ENCODE measurements at regions not wholly inside any gene's neighbourhood (a gene's known extent, or its start where the extent isn't known, plus 50 kb on each side); places are given as distances from the start of the nearest gene placed in this dataset.

DNA sequence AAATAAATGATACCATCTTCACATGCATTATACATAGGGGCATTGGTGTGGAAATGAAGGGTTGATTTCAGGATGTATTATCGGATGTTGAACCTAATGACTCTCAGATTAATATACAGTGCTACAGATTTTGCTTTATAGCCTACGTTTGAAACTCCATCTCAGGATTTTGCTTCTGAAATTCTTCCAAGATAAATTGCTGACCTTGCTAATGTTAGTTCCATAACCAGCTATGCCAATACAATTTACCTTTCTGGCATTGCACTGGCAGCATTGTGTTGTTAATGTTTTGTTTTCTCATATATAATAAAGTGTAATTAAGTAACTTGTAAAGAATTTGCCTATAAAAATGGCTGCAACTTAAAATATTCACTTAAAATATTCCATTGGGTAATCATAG lies 350.1 kb downstream of the CHRM3 start:
- DNase-seq, result no peak

DNA sequence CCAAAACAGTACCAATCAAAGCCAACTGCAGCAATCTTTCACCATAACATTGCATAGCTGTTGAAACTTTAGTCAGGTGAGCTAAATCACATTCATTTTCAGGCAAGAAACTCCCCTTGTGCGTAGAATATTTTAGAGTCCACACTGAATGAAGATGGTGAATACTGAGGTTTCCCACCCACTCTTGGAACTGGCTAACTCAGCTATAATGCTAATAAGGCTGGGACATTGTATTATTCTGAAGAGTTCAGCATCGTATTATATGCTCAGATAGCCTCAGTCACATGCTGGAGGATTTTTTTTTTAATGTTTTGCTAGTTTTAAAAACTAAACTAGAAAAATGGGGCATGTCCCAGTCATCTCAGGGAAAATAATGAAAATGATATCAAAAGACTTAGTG lies 352.3 kb upstream of the FMN2 start:
- DNase-seq, result no peak

GRCh38 chr1:239739919-239740318 lies 351.8 kb upstream of the FMN2 start:
- no peak for DNase-seq

GRCh38 chr1:239742416-239743109 lies 349.1 kb upstream of the FMN2 start:
- DNase-seq, result no peak

GRCh38 chr1:239744851-239745250 lies 346.8 kb upstream of the FMN2 start:
- DNase-seq, result no peak

GRCh38 chr1:239755107-239755912 lies 336.4 kb upstream of the FMN2 start:
- no peak for DNase-seq

GRCh38 chr1:239757716-239758115 lies 334.0 kb upstream of the FMN2 start:
- DNase-seq, result no peak

DNA sequence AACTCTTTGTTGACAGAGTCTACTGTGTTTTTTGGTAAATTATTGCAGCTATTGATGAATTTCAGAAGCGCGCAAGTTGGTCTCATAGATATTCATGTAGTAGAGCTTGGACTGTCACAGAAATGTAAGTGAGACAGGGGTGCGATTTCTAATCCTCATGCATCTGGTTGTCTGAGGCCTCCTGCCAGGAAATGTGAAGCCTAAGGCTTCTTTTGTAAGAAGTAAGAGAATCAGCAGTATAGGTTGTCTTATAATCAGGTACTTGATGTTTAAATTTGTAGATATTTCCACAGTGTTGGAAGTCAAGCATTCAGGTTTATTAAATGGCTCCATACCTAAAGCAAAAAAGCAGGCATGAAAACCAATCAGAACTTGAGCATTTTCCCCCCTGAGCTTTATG lies 332.9 kb upstream of the FMN2 start:
- DNase-seq, result no peak

DNA sequence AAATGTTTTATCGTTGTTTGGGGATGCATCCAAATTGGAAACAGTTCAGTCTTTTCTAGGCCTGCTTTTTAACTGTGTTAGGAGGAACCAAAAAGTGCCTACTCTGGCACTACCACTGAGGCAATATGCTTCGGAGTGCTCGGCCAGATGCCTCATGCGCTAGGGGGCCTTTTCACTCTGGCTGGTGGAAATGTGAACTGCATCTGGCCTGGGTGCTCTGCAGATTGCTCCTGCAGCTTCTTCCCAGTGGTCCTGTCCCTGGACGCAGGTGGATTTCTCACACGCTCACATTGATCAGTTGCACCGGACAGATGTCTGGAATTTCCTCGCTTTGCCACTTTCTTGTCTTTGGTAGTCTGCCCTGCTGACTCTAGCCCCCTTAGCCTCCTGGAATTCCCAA lies 330.2 kb upstream of the FMN2 start:
- no peak for DNase-seq

GRCh38 chr1:239763850-239764249 lies 327.8 kb upstream of the FMN2 start:
- DNase-seq, result no peak

DNA sequence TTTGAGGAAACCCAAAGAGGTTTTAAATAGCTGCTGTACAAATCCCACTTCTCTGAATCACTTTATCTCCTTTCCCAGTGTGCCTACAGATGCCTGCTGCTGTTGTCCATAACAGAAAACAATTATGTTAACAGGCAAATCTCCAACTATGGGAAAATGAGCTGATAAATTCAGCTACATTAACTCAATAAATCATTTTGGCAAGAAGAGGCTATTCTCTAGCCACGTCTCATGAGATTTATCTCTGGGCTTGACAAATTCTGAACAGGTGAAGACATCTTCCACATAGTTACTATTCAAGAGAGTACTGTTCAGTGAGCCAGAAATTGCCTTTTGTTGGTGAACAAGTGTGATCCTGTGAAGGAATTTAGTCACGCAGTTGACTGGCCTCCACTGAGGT lies 327.1 kb upstream of the FMN2 start:
- DNase-seq, result no peak

GRCh38 chr1:239765163-239765562 lies 326.5 kb upstream of the FMN2 start:
- DNase-seq, result no peak

DNA sequence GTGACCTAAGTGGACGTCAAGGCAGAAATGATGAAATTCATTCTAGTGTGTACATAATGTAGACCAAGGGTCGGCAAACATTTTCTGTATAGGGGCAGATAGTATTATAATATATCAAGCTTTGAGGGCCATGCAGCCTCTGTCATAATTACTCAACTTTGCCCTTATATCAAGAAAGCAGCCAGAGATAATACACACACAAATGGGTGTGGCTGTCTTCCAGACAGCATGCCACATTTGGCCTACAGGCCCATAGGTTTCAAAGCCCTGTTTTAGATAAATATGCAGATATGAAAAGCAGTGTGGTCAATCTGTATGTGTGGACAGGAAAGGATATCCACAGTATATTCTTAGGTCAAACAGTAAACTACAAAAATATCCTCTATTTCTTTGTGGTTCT lies 320.1 kb upstream of the FMN2 start:
- DNase-seq, result no peak

DNA sequence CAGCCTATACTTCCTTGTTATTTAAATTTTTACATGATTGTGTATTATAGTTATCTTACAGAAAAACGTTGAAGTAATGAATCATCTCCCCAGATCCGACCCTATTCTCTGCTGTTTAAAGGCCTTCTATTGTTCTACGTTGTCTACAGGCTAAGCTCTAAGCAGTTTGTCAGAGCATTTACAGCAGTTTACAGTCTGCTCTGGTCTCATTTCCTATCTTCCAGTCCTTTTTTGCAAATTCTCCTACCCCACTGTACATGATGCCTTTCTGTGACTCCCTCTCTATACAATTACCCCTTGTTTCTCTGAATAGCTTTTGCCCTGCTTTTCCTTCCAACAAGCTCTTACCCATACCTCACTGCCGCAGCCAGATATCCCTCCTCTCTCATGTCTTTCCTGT lies 319.2 kb upstream of the FMN2 start:
- no peak for DNase-seq

GRCh38 chr1:239775466-239775865 lies 316.2 kb upstream of the FMN2 start:
- no peak for DNase-seq

DNA sequence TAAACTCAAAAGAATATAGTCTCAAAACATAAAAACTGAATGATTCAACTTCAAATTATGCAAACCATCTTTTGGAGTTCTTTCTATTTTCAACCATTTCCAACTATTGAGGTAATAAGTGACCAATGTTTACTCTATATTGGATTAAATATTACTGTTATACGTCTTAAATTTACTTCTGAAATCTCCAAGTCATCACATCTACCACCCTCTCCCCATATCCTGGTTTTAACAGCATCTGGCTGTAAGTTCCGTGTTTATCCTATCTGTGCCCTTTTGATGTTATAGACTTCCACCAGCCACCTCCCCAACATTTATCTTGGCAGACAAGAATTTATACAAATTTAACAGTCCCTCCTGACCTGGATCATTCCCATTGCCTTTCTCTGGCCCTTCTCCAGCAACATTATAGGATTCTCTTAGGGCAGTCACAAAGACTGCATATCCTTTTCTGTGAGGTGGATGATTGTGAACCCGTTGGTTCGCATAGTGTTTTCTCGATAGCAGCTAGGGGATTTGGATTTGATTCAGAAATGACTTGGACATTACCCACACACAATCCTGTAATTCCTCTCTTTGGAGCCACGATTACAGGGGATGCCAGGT lies 313.4 kb upstream of the FMN2 start:
- no peak for DNase-seq

GRCh38 chr1:239779962-239780361 lies 311.7 kb upstream of the FMN2 start:
- DNase-seq, result no peak

GRCh38 chr1:239784896-239785295 lies 306.8 kb upstream of the FMN2 start:
- DNase-seq, result no peak

GRCh38 chr1:239785576-239785975 lies 306.1 kb upstream of the FMN2 start:
- no peak for DNase-seq

DNA sequence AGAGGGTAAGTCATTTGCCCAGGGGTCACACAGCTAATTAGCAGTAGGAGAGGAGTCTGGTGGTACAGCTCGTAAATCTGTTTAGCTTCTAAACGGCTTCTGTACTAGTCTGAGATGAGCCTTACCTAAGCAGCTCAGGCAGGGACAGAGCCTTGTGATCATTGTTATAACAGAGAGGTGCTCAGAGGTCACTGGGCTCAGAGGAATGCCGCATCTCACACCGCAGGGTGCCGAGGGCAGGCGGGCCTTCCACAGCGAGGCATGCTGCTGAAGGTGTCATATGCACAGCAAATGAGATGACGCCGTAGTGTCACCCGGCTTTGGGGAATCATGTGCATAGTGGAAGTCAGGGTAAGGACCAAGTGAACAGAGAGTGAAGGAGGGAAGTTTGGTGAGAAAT lies 305.2 kb upstream of the FMN2 start:
- DNase-seq, result no peak

GRCh38 chr1:239792157-239792556 lies 299.5 kb upstream of the FMN2 start:
- DNase-seq, result no peak

DNA sequence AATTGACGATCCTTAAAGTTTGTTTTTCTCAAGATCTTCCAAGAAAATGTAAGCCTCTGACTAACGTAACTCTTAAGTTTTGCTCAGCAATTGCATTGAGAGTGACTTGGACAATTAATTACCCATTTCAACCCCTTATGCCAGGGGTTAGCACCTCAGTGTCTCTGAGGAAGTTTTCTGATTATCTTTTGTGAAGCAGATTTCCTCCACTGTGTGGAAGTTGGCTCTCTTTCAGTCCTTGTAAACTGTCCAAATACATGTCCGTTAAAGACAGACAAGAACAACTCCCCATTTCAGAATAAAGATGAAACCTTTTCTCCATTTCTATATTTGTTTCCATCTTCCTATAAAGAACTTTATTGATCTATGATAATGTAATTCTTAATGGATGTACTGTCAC lies 296.4 kb upstream of the FMN2 start:
- DNase-seq, result no peak

GRCh38 chr1:239799617-239800016 lies 292.1 kb upstream of the FMN2 start:
- DNase-seq, result no peak

GRCh38 chr1:239800861-239801260 lies 290.8 kb upstream of the FMN2 start:
- no peak for DNase-seq

Data from CD4-positive, alpha-beta T cell treated with Interleukin-4 for 1 hour (primary cell).